Lower lobe of right lung (tissue), 2 donors: ENCODE measurements at regions not wholly inside any gene's neighbourhood (a gene's known extent, or its start where the extent isn't known, plus 50 kb on each side); places are given as distances from the start of the nearest gene placed in this dataset.

Source experiments
- ATAC-seq, 2 donors: fragments of 200-7000 bp; cut with Tn5 transposase; one replicate each; pipeline ENCODE4 v1.9.1; 2020 to 2022; ENCODE audit warnings: mild to moderate bottlenecking in 2 of 2, moderate library complexity in 2 of 2
- DNase-seq: peaks from one replicate; pipeline ENCODE4 v3.0.0-alpha.2; 2020
- H3K27ac ChIP-seq: fragments of 200-600 bp; one replicate; pipeline ENCODE4 v1.8.0; 2022
- H3K27me3 ChIP-seq: fragments of 200-600 bp; one replicate; pipeline ENCODE4 v1.8.0; 2022; ENCODE audit warnings: low read depth
- H3K36me3 ChIP-seq: fragments of 200-600 bp; one replicate; pipeline ENCODE4 v1.8.0; 2022; ENCODE audit warnings: mild to moderate bottlenecking
- H3K4me1 ChIP-seq: fragments of 200-600 bp; one replicate; pipeline ENCODE4 v1.8.0; 2022
- H3K4me3 ChIP-seq: fragments of 200-600 bp; one replicate; pipeline ENCODE4 v1.8.0; 2022; ENCODE audit warnings: mild to moderate bottlenecking
- H3K9me3 ChIP-seq: fragments of 200-600 bp; one replicate; pipeline ENCODE4 v1.8.0; 2022
- CTCF ChIP-seq: fragments of 200-600 bp; IDR thresholded peaks from one replicate; pipeline ENCODE4 v1.8.0; 2022; ENCODE audit warnings: antibody characterized with exemption, mild to moderate bottlenecking
- intact Hi-C: fragments of 100-400 bp; cut with DNase I; formaldehyde crosslinking; loops from one replicate; pipeline ENCODE4 v1.11.0; 2022
- donor health status: DM: no; HTN: yes; CAD: no; lungs with severe emphysema.

- DNase-seq (no peak), ATAC-seq (peak in 1 of 2 donors; percentile 54)
- no peaks in the 10 kb centered on the region for H3K27me3 ChIP-seq
- intact Hi-C loops: no loop called here
- H3K9me3 ChIP-seq: no peaks in the 10 kb centered on the region
- TF ChIP-seq CTCF: no peak
- H3K27ac ChIP-seq: no peak overlapping the region
- H3K4me3 ChIP-seq: no peak overlapping the region
- no peaks in the 10 kb centered on the region for H3K36me3 ChIP-seq
- no peaks in the 10 kb centered on the region for H3K4me1 ChIP-seq
Measured at GRCh38 chr11:91802475-91802874, 422.1 kb upstream of the FAT3 start.

- no peak for TF ChIP-seq CTCF
- H3K4me1 ChIP-seq: no peaks in the 10 kb centered on the region
- H3K4me3 ChIP-seq: no peak overlapping the region
- intact Hi-C loops: no loop called here
- no peak for ATAC-seq
- no peak for DNase-seq
- no peaks in the 10 kb centered on the region for H3K27me3 ChIP-seq
- H3K36me3 ChIP-seq: no peaks in the 10 kb centered on the region
- H3K27ac ChIP-seq: no peak overlapping the region
- H3K9me3 ChIP-seq: no peaks in the 10 kb centered on the region
Measured at GRCh38 chr11:91800208-91800914, 424.3 kb upstream of the FAT3 start.

GRCh38 chr11:91798240-91798639, 426.4 kb upstream of the FAT3 start:
- no peak for TF ChIP-seq CTCF
- ATAC-seq (peak in 1 of 2 donors; percentile 29), DNase-seq (no peak)
- H3K9me3 ChIP-seq: no peaks in the 10 kb centered on the region
- intact Hi-C loops: no loop called here
- no peak overlapping the region for H3K4me3 ChIP-seq
- no peaks in the 10 kb centered on the region for H3K4me1 ChIP-seq
- no peaks in the 10 kb centered on the region for H3K36me3 ChIP-seq
- no peak overlapping the region for H3K27ac ChIP-seq
- no peaks in the 10 kb centered on the region for H3K27me3 ChIP-seq

GRCh38 chr11:91796999-91797398, 427.6 kb upstream of the FAT3 start:
- no peaks in the 10 kb centered on the region for H3K4me1 ChIP-seq
- no peak overlapping the region for H3K27ac ChIP-seq
- no peaks in the 10 kb centered on the region for H3K36me3 ChIP-seq
- TF ChIP-seq CTCF: no peak
- peak; percentile 62 to 85 for ATAC-seq
- H3K27me3 ChIP-seq: no peaks in the 10 kb centered on the region
- intact Hi-C loops: no loop called here
- DNase-seq: no peak
- H3K9me3 ChIP-seq: no peaks in the 10 kb centered on the region
- H3K4me3 ChIP-seq: no peak overlapping the region

- Histone ChIP-seq H3K9me3 (no peaks in the 10 kb centered on the region), H3K4me3 (no peak overlapping the region), H3K36me3 (no peaks in the 10 kb centered on the region), H3K27me3 (no peaks in the 10 kb centered on the region), H3K27ac (no peak overlapping the region), H3K4me1 (no peaks in the 10 kb centered on the region)
- no peak for TF ChIP-seq CTCF
- intact Hi-C loops: no loop called here
- DNase-seq: no peak
- no peak for ATAC-seq
Measured at GRCh38 chr11:91795139-91795887, 429.3 kb upstream of the FAT3 start.
